UCSD-AML1 (cell line): ENCODE measurements at regions not wholly inside any gene's neighbourhood (a gene's known extent, or its start where the extent isn't known, plus 50 kb on each side); places are given as distances from the start of the nearest gene placed in this dataset.

ENCODE experiments used
- DNase-seq: peaks from one replicate; lab custom pipeline; 2025; ENCODE audit not compliant: unreplicated experiment; lab: John Stamatoyannopoulos, UW

GRCh38 chr21:35940074-35940927 is 120.0 kb downstream of the SETD4 start:
- DNase-seq, result peak; percentile 25

- DNase-seq, result no peak
These were observed 121.9 kb downstream of the SETD4 start for GRCh38 chr21:35938446-35938845.

DNA sequence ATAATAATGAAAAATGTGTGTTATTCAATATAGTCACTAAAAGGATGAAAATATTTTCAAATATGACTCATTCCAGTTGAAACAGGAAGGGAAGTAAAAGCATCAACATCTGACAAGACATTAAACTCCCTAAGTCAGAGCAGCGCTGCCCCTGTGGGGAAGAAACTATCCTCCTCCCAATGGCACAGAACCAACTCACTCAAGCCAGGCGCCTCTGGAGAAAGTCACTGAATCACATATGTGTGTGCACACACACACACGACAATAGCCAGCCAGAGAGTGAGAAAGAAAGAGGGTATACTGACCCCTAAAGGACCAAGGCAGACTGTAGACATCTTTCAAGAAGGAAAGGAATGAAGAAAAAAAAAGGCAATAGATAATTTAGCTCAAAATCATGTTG is 126.9 kb downstream of the SETD4 start:
- no peak for DNase-seq

- DNase-seq, result peak; percentile 35
These were observed 128.0 kb downstream of the SETD4 start for GRCh38 chr21:35932232-35932911.

GRCh38 chr21:35929901-35930300 is 130.4 kb downstream of the SETD4 start:
- DNase-seq, result no peak

GRCh38 chr21:35927262-35927661 is 133.1 kb downstream of the SETD4 start:
- no peak for DNase-seq

DNA sequence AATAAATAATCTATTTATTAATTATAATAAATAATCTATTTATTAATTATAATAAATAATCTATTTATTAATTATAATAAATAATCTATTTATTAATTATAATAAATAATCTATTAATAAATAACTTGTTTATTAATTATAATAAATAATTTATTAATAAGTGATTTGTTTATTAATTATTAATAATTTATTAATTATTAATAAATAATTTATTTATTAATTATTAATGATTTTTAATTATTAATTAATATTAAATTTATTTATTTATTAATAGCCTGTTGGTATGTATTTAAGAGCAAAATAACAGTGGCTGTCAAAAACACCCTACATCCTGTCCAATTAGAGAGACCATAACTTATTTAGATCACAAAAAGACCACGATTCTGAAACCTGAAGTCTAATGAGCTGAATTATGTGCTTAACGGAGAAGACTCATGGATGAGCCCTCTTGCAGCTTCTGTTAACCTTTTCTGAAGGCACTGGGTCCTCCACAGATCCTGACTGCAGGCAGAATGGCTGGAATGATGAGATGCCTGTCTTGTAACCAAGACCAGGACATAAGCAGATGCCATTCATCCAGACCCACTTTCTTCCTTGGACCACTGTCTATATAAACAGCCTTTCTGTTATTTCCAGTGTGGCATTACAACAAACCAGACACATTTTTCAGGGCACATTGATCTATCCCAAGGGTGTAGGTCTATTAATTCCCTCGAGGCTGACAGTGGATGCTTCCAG is 134.2 kb downstream of the SETD4 start:
- DNase-seq, result no peak

DNA sequence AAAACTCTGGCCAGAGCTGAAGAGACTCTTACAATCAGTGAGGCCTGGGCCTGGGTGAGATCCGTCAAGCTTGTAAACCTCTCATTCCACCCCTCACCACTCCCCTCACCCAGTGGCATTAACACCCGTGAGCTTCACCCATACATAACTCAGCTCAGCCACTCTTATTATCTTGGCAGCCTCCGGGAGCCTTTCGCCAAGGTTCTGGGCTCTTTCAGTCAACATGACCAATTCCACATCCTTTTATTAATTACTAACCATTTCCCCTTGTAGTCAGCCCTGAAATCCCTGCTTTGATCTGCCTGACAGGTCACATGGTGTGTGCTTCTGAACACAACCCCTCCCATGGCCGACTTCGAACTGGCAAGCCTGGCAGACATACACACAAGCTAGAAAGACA is 134.8 kb downstream of the SETD4 start:
- DNase-seq, result peak; percentile 63

GRCh38 chr21:35924714-35925301 is 135.5 kb downstream of the SETD4 start:
- no peak for DNase-seq

- no peak for DNase-seq
These were observed 136.4 kb downstream of the SETD4 start for GRCh38 chr21:35923971-35924370.

GRCh38 chr21:35922618-35923017 is 137.7 kb downstream of the SETD4 start:
- DNase-seq, result no peak

DNA sequence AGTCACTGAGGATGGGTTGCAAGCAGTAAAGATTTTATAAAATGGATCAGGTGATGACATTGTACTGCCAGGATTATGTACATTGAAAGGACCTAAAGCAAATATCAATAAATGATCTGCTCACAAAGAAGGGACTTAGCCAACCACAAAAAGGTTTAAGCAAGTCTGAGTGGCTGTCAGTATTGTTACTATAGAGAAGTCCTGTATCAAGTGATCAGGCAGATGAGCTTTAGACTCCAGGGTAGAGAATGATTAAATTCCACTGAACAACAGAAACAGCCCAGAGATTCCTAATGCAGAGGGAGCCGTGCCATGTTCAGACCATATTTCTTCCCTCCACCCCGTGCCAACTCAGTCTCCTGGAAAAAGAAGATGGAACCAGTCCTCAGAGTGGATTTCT is 138.9 kb downstream of the SETD4 start:
- no peak for DNase-seq

- DNase-seq, result no peak
These were observed 139.9 kb downstream of the SETD4 start for GRCh38 chr21:35920436-35920835.

- DNase-seq, result no peak
These were observed 145.3 kb downstream of the SETD4 start for GRCh38 chr21:35915030-35915429.

GRCh38 chr21:35911412-35912191 is 148.7 kb downstream of the SETD4 start:
- DNase-seq, result no peak

- DNase-seq, result no peak
These were observed 150.7 kb downstream of the SETD4 start for GRCh38 chr21:35909456-35910223.

DNA sequence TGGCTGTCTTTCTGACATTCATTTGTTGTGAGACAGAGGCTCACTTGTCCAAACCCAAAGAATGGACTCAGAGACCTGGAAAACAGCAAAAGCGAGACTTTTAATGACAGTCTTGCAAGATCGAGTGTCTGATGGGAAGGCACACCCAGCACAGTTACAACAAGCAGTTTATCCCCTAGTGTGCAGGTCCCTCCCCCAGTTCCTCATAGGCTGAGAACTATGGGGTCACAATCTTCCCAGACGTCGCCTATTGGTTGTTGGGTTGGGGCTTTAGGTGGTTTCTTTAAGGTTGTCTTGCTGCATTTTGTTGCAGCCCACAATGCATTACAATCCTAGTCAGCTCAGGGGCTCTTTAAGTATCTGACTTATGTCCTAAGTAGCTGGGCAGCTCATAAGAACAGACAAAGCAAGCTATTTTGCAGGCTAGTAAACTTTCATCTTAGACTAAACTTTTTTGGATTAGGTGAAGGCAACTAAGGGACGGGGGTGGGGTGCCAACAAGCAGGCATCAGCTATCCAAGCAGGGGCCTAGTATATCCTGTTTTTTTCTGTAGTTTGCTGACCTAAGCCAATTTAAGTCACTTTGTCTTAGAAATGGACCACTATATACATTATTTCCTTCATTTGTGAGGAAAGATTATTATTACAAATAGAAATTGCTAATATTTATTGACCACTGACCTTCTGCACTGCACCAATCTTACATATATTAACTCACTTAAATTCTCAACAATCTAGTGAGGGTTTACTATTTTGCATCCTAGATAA is 151.8 kb downstream of the SETD4 start:
- DNase-seq, result no peak

DNA sequence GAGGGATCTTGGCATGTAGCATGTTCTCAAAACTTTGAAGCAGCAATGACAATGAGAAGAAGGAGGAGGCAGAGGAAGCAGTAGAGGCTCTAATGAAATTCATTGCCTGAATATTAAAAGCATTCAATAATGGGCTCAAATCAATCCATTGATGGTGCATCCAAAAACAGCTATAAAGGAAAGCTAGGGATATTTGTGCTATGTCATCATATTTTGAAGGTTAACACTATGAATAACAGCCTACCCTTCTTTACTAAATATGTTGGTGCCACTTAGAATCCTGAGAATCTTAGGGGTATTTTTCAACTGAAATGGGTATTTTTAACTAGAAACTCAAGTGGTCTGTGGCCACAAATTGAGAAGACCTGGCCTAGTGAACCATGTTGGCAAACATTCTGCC is 153.7 kb downstream of the SETD4 start:
- DNase-seq, result no peak

GRCh38 chr21:35905963-35906345 is 154.4 kb downstream of the SETD4 start:
- DNase-seq, result no peak
